ENCODE measurements at regions not wholly inside any gene's neighbourhood (a gene's known extent, or its start where the extent isn't known, plus 50 kb on each side); places are given as distances from the start of the nearest gene placed in this dataset.
"Not testable (repeated sequence)": the region's sequence is repeated elsewhere in the genome, so short reads cannot be mapped to it uniquely, and the experiment has no call there.

DNA sequence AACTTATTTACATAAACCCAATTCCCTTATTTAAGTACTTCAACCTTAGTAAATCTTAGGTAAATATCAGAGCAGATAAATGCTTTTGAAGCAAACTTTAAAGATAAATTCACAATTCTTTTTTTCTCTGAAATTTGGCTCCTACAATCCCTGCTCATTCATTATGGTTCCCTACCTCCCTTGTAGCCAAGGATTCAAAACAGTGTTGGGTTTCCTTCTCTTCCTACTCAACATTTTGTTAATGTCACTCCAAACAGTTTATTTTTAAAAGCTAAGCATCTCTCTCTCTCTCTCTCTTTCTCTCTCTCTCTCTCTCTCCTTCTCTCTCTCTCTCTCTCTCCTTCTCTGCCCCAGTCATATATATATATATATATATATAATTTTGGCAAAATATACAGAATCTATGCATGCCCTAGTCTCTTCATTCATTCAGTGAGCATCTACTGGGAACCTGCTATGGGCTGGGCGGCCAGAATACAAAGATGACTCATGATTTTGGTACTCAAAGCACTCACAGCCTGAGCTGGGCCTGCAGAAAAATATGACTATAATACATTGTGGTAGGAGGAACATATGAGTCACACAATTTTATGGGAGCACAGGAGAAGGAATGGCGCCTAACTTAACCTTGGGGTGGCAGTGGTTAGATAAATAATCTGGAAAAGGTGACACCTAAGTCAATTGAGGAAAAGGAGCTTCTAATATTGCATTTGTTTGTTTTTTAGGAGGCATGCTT, 123.7 kb upstream of the DHRS4 start:
- DNase-seq (ENCODE audit: low spot score) (peak; percentile 81), FAIRE-seq (peak; percentile 46)

DNA sequence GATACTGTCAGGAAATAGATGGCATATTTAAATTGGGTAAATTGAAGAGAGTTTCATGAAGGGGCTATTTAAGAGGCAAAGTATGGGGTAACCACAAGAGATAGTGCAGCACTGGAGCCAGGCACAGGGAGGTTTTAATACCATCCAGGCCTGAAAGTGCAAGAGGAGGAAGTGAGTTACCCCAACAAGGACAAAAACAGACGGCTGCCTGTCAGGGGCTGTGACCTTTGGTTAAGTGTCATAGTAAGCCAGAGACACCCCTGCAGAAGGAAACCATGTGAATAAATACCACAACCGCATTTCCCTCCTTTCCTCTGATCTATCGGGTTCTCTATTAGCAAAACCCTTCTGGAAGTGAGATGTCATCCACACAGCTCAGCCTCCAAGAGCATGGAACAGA, 122.0 kb upstream of the DHRS4 start:
- no peak for FAIRE-seq
- DNase-seq (ENCODE audit: low spot score): no peak

DNA sequence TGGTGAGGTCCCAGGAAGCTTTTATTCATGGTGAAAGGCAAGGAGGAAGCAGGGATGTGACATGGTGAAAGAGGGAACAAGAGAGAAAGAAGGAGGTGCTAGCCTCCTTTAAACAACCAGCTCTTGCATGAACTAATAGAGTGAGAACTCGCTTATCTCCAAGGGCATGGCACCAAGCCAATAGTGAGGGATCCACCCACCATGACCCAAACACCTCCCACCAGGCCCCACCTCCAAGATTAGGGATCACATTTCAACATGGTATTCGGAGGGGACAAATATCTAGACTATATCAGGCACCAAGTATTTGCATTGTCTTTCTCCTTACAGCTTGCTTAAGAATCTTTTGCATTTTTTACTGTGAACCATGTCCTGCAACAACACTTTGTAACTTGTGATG, 91.9 kb upstream of the DHRS4 start:
- FAIRE-seq (no peak), DNase-seq (ENCODE audit: low spot score) (no peak)

DNA sequence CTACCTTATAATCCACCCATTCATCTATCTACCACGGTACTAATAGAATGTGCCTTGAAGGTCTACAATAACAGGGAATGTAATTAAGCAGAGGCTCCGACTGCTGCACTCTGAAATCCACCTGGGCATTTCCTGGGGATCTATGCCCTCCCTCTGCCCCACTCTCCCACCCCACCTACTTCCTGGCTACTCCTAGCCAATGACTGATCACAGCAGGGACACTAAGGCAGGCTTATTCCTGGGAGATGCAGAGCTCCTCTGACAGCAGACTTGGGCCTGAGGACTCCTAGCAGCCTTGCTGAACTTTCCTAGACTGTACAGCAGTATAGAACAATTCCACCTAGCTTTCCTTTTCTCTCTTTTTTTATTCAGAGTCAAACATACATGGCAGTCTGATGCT, 91.1 kb upstream of the DHRS4 start:
- FAIRE-seq (no peak), DNase-seq (ENCODE audit: low spot score) (no peak)

DNA sequence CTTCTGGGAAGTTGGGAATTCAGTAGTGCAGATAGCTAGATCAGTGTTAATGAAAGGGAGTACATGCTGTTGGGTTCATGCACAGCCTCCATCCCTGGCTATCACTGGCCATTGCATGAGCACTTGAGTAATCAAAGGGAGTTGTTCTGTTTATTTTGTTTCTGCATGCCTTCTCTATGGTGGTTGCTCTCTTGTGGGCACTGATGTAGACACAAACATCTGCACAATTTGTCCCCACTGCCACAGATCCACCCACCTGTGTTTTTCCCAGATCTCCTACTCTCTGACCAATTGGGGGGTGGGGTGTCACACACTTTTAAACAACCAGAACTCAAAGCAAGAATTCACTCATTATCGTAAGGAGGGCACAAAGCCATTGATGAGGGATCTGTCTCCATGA, 89.7 kb upstream of the DHRS4 start:
- FAIRE-seq (no peak), DNase-seq (ENCODE audit: low spot score) (no peak)

DNA sequence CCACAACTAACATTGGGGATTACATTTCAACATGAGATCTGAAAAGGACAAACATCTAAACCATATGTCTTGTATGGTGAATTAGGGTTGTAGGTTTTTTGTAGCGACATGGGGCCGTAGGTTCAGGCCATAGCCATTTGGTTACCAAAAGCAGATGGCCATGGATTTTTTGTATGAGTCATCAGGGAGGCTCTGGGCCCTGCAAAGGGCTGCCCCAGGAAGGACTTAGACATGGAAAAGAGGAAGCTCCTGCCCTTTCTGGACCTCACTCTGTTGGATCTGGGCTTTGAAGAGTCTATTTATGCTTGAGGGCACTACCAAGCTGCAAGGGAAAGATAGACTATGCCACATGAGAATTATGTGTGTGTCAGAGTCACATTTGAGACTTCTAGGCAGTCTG, 89.3 kb upstream of the DHRS4 start:
- DNase-seq (ENCODE audit: low spot score) (no peak), FAIRE-seq (no peak)

DNA sequence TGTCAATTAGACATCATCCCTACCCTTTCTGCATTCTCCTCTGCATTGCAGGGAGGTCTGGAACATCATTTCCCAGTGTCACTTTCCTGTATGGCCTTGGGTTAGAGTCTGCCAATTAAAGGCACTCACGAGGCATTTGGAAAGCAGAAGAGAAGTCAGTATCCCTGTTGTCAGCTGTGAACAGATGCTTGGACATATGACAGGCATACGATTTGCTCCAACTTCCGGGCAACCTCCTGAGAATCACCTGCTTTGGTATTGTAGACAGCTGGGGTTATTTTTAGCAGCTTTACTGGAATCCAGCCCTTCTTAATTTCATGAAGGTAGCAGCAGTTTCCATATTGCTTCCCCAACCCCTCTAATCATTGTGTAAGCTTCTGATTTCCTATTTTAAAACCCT, 88.7 kb upstream of the DHRS4 start:
- DNase-seq (ENCODE audit: low spot score) (no peak), FAIRE-seq (no peak)

DNA sequence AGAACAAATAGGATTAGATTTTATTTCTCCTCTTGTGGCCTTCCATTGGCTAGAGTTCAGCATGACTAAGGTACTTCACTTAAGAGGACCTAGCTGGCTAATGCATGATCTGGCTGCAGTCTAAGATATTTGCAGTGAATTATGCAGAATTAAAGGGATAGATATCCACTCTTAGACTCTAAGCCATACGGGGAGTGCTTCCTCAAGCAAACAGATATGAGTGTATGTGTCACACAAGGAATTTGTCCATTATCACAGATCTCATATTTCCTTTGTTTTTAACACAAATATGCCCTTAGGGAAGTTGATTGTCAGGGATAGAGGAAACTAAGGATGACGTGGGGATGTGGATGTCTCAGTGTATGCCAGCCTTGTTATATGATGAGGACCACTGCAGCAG, 88.1 kb upstream of the DHRS4 start:
- DNase-seq (ENCODE audit: low spot score) (no peak), FAIRE-seq (no peak)

DNA sequence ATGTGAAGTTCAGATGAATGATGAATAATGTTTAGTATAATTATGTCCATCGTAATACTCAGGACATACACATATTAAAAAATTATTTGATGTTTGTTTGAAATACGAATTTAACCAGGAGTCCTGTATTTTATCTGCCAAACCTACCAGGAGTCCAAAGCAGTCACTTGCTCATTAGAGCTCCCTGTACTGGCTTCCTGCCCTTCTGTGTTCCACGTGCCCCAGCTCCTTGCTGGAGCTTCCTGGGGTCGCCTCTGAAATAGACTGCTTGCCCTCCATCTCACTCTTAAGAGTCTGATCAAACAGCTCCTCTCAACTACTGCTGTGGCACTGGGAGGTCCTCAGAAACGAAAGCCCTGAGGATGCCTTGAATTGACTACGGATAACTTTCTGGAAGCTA, 87.3 kb upstream of the DHRS4 start:
- FAIRE-seq: no peak

DNA sequence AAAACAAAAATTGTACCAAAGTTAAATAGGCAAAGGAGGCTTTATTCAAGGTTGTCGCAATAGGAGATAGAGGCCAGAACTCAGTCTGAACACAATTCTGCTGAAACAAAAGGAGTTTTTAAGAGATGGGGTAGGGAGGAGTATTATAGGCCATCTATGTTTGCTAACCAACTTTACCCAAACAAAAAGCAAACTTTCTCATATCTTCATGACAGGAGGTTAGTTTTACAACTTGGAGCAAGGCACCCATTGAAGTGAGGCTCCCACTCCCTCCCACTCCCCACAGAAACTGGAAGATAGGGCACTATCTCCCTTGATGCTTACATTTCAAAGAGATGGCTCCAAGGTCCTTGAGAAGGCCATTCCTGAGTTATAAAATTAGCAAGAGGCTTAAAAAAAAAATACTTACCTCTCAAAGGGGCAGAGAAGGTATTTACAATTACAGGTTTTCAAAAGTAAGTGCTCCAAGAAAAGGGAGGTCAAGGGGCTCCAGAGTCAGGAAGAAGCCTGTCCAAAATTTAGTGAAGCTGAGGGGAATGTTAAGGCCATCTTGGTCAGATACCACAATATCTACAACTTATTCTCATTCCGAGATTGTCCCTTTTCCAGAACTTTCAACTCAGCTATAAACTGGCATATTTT, 84.4 kb upstream of the DHRS4 start:
- FAIRE-seq (no peak), DNase-seq (ENCODE audit: low spot score) (no peak)

More for the DNA sequence above, 87.3 kb upstream of the DHRS4 start:
- no peak for DNase-seq (ENCODE audit: low spot score)

DNA sequence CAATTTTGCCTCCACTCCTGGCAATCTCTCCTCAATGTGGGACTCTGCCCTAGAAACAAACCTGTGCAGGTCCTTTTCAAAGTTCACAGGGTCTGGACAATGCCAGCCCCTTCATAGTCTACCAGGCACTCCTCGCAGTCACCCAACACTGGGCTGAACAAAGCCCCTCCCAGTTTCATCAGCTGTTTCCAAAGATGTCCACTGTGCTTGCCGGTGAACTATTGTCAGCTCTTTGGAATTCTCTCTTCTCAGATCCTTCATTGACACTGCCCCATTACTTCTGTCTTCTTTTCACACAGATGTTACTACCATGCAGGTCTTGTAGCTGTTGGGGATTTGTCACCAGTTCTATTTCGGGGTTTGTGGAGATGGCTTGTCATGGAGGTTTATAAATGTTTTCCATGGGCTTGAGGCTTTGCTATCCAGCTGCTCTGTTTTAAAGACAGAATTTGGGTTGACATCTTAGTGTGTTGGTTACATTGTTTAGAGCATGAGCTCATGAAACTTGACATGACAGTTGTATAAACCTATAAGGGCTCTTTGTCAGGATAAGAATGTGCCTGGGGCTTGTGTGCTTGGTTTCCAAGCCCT, 77.3 kb upstream of the DHRS4 start:
- DNase-seq (ENCODE audit: low spot score) (no peak), FAIRE-seq (no peak)

DNA sequence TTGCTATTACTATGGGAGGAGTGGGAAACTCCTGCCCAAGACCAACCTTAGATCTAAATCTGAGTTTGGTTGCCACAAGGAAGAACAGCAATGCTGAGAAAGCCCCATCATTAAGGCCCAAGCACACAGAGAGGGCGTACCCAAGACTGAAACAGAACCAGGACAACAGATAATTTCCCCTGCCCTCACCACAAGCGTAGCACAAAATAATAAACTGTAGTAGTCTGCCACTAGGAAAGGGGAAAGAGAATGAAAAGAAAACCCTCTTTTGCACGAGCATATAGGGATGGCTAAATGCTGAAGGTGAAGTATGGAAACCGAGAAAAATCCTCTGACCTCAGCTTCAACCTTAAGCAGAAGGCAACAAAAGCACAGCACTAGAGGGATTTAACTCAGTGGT, 76.5 kb upstream of the DHRS4 start:
- DNase-seq (ENCODE audit: low spot score) (no peak), FAIRE-seq (no peak)

DNA sequence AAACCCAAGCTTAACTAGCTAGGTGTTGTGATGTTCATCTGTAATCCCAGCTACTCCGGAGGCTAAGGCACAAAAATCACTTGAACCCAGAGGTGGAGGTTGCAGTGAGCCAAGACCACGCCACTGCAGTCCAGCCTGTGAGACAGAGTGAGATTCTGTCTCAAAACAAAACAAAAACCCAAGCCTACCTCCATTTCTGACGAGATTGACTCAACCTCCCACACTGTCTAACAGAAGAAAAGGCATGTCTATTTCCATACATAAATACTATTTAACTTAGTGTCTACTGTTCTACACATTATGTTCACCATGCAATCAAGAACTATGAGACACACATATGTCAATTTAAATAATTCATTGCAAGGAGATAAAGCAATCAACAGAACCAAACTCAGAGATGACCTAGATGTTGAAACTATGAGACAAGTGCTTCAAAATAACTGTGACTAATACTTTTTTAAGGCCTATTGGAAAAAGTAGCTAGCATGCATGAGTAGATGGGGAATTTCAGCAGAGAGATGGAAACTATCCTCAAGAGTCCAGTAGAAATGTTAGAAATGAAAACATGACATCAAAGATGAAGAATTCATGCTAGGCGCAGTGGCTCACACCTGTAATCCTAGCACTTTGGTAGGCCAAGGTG, 75.9 kb upstream of the DHRS4 start:
- DNase-seq (ENCODE audit: low spot score) (no peak), FAIRE-seq (no peak)

DNA sequence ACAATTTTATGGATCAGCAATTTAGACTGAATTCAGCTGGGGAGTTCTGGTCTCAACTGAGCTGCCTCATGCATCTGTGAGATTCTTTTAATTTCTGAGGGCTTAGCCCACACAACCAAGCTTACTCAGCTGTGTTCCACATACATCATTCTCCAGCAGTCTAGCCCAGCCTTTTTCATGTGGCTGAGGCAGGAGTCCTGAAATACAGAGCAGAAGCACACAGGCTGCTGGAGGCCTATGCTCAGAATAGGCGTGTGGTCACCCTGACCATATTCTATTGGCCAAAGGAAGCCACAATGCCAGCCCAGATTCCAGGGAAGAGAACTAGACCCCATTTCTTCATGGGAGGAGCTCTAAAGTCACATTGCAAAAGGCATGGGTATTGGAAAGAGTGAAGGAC, 72.3 kb upstream of the DHRS4 start:
- no peak for DNase-seq (ENCODE audit: low spot score)
- no peak for FAIRE-seq

DNA sequence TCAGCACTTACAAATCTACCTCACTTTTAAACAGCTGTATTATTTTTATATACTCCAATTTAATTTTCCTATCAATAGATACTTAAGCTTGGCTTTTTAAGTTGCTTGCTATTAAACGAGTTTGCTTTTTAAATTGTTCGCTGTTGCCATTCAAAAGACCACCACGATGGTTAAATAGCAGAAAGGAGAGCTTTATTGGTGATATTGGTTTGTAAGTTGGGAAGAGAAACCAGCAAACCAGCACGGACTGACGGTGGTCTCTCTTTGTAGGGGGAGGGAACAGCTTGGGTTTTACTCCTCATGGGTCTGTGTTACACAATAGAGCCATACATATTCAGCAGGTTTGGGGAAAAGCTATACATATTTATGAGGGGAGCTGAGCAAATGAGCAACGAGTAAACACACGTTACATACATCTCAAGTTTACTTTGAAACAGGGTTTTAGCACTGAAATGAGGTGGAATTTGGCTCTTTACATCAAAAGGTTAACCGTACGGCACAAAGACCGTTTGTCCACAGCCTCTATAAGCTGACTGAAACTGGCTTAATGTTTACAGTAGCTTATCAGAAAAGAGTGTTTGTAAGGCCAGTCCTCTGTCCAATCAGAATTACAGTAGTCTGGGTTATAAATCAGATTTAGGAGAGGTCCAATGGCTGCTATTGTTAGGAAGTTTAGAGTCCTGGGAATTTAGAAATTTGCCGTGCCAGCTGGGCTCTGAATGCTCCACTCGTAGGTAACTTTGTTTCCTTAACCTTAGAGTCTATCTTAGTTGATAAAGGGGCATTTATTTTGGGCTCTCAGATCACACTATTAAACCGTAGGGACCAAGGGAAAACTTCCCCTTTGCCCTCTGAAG, 69.7 kb upstream of the DHRS4 start:
- no peak for FAIRE-seq

DNA sequence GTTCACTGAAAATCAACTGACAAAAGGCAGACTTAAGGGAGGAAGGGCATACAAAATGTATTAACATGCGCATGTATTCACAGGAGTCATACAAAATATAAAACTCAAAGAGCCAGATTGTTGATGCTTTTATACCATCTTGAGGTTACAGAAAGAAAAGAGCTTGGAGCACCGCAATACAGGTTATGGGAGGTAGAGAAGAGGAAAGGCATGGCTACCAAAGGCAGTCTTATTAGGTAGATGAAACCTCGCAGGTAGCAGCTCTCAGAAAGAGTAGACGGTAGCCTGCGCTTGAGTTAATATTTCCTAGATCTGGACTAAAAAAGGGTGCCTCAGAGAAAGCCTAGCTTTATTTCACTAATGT, 69.0 kb upstream of the DHRS4 start:
- no peak for FAIRE-seq
- no peak for DNase-seq (ENCODE audit: low spot score)

More for the DNA sequence above, 69.7 kb upstream of the DHRS4 start:
- no peak for DNase-seq (ENCODE audit: low spot score)

DNA sequence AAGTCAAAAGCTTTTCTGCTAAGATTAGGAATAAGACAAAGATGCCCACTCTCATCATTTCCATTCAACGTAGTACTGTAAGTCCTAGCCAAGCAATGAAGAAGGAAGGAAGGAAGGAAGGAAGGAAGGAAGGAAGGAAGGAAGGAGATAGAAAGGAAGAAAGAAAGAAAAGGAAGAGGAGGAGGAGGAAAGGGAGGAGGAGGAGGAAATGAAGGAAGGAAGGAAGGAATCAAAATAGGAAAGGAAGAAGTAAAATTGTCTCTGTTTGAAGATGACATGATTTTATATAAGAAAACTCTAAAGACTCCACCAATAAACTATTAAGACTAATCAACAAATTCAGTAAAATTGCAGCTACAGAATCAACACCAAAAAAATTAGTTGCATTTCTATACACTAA, 66.0 kb upstream of the DHRS4 start:
- no peak for FAIRE-seq

DNA sequence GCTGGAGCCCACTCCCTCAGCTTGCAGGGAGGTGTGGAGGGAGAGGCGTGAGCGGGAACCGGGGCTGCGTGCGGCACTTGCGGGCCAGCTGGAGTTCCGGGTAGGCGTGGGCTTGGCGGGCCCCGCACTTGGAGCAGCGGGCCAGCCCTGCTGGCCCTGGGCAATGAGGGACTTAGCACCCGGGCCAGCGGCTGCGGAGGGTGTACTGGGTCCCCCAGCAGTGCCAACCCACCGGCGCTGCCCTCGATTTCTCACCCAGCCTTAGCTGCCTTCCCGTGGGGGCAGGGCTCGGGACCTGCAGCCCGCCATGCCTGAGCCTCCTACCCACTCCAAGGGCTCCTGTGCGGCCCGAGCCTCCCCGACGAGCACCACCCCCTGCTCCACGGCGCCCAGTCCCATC, 61.9 kb upstream of the DHRS4 start:
- FAIRE-seq: not testable (repeated sequence)

More for the DNA sequence above, 66.0 kb upstream of the DHRS4 start:
- no peak for DNase-seq (ENCODE audit: low spot score)

DNA sequence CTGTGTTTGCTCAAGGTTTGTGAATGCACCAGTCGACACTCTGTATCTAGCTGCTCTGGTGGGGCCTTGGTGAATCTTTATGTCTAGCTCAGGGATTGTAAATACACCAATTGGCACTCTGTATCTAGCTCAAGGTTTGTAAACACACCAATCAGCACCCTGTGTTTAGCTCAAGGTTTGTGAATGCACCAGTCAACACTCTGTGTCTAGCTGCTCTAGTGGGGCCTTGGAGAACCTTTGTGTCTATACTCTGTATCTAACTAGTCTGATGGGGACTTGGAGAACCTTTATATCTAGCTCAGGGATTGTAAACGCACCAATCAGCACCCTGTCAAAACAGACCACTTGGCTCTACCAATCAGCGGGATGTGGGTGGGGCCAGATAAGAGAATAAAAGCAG, 61.3 kb upstream of the DHRS4 start:
- not testable (repeated sequence) for FAIRE-seq; DNase-seq (ENCODE audit: low spot score)

More for the DNA sequence above, 61.9 kb upstream of the DHRS4 start:
- not testable (repeated sequence) for DNase-seq (ENCODE audit: low spot score)

DNA sequence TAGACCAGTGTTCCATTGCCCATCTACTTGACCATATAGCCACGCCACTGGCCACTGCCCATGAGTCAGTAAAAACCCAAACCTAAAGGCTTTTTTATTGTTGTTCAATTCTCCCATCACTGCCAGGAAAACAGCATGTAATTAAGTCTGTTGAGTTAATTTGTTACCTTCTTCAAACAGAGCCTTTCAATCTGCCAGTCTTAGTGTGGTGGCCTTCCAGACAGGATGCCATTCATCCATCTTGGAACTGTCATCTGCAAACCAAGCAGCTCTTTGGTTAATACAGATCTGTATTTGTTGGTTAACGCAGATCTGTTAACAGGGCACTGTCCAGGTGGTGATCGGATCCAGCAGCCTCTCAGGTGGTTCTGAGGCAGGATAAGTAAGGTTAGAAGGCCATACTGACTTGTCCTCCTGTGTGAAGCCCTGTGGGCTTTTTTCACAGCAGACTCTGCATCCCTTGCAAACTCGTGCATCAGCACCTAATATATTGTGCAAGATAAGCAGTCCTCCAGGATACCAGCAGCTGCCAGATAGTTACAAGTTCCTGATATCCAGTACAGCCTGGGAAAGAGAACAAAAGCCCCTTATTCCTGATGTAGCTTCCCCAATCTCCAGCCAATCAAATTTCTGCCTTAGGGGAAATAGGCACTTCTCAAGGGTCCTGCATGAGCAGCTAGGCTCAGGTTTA, 59.1 kb upstream of the DHRS4 start:
- FAIRE-seq (no peak), DNase-seq (ENCODE audit: low spot score) (no peak)

DNA sequence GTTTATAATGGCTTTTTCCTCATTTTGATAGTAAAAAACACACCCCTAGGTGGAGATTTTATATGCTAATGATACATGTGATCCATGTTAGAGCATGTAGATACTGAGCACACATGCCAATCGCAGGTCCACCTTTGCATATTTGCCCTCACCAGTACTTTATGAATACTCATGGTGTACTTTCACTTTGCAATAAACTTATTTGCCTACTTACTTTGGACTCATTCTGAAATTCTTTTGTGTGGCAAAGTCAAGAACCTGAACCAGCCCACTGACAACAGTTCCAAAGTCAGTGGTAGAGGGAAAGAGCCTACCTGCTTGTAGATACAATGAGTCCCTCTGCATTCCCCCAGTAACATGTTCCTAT, 58.5 kb upstream of the DHRS4 start:
- FAIRE-seq: no peak
- no peak for DNase-seq (ENCODE audit: low spot score)
